ENCODE measurements at regions not wholly inside any gene's neighbourhood (a gene's known extent, or its start where the extent isn't known, plus 50 kb on each side); places are given as distances from the start of the nearest gene placed in this dataset.

DNA sequence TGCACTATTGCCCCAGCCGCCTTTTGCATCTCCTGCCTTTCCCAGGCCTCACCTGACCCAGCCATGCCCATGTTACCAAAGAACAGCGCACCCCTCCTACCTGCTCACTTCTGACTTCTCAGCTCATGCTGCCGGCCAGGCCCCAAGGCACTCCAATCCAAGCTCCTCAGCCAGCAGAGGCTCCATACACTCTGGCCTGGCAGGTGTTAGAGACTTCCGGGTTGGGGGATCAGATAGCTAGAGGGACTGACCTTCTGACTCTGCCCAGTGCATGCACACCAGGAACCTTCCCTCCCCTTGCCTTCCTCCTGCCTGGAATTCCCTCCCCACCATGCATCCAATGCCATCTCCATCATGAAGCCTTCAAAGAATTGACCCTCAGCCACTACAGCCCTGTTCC is 56.2 kb upstream of the ZMIZ1 start:
- no peak for TF ChIP-seq POLR2AphosphoS5 (IDR thresholded peaks at IDR 0.05; ENCODE audit: low read depth, low read length)
- no peak for TF ChIP-seq TAF1 (IDR thresholded peaks at IDR 0.05; ENCODE audit: borderline replicate concordance, insufficient read depth, low read length)
- no peak for TF ChIP-seq SIN3A (IDR thresholded peaks at IDR 0.05; ENCODE audit: borderline replicate concordance, insufficient read depth, low read length)
- no peak for TF ChIP-seq FOXP2 (optimal IDR thresholded peaks at IDR 0.05; ENCODE audit: borderline replicate concordance, extremely low read depth, extremely low read length, insufficient read depth)
- TF ChIP-seq, protein P1, sequence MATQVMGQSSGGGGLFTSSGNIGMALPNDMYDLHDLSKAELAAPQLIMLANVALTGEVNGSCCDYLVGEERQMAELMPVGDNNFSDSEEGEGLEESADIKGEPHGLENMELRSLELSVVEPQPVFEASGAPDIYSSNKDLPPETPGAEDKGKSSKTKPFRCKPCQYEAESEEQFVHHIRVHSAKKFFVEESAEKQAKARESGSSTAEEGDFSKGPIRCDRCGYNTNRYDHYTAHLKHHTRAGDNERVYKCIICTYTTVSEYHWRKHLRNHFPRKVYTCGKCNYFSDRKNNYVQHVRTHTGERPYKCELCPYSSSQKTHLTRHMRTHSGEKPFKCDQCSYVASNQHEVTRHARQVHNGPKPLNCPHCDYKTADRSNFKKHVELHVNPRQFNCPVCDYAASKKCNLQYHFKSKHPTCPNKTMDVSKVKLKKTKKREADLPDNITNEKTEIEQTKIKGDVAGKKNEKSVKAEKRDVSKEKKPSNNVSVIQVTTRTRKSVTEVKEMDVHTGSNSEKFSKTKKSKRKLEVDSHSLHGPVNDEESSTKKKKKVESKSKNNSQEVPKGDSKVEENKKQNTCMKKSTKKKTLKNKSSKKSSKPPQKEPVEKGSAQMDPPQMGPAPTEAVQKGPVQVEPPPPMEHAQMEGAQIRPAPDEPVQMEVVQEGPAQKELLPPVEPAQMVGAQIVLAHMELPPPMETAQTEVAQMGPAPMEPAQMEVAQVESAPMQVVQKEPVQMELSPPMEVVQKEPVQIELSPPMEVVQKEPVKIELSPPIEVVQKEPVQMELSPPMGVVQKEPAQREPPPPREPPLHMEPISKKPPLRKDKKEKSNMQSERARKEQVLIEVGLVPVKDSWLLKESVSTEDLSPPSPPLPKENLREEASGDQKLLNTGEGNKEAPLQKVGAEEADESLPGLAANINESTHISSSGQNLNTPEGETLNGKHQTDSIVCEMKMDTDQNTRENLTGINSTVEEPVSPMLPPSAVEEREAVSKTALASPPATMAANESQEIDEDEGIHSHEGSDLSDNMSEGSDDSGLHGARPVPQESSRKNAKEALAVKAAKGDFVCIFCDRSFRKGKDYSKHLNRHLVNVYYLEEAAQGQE (IDR thresholded peaks at IDR 0.05; ENCODE audit: insufficient read depth in 1 of 2, low read depth in 2 of 2, low read length in 2 of 2), result no peak
